ENCODE measurements at regions not wholly inside any gene's neighbourhood (a gene's known extent, or its start where the extent isn't known, plus 50 kb on each side); places are given as distances from the start of the nearest gene placed in this dataset.
A peak's percentile ranks its signal among the peaks of the same experiment; 100 is the strongest.

DNA sequence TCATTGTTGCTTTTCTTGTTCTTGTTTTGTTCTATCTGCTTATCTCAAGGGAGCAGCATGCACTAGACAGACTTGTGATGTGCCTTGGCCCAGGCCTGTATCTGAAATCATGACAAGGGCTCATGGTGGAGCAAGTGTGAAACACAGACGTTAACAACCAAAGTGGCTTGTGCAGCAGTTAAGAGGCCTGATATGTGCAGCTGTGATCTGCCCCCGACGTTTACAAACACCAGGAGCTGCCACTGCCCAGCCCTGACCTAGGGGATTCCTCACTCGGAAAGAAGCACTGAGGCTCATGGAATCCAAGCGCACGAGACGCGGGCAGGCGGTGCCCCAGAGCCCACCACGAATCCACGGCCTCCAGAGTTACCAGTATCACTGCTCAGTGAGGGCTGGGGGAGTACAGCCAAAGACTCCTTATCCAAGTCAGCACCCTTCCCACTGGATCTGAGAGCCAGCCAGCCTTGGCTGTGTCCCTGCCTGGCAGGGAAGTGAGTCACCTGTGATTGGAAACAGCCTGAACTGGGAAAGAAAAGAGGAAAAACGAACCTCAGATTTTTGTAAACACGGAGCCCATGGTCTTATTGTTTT lies 62.3 kb upstream of the SNTG2 start:
- TF ChIP-seq, protein P1, sequence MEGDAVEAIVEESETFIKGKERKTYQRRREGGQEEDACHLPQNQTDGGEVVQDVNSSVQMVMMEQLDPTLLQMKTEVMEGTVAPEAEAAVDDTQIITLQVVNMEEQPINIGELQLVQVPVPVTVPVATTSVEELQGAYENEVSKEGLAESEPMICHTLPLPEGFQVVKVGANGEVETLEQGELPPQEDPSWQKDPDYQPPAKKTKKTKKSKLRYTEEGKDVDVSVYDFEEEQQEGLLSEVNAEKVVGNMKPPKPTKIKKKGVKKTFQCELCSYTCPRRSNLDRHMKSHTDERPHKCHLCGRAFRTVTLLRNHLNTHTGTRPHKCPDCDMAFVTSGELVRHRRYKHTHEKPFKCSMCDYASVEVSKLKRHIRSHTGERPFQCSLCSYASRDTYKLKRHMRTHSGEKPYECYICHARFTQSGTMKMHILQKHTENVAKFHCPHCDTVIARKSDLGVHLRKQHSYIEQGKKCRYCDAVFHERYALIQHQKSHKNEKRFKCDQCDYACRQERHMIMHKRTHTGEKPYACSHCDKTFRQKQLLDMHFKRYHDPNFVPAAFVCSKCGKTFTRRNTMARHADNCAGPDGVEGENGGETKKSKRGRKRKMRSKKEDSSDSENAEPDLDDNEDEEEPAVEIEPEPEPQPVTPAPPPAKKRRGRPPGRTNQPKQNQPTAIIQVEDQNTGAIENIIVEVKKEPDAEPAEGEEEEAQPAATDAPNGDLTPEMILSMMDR (conservative IDR thresholded peaks at IDR 0.05) = no peak
- DNase-seq = peak; percentile 45
- H3K4me3 Mint-ChIP-seq = no peak overlapping the region
- no peak overlapping the region for H3K27ac Mint-ChIP-seq
- no peaks in the 10 kb centered on the region for H3K36me3 Mint-ChIP-seq (ENCODE audit: low read depth)
- Histone ChIP-seq H3K27ac (ENCODE audit: low read depth, low read length) (no peak overlapping the region), H3K4me1 (ENCODE audit: control insufficient read depth, insufficient read depth, low read length) (no peaks in the 10 kb centered on the region), H3K27me3 (ENCODE audit: control insufficient read depth, insufficient read depth, low read length, poor library complexity, severe bottlenecking) (no peaks in the 10 kb centered on the region), H3K9me3 (ENCODE audit: control insufficient read depth, low read length) (no peaks in the 10 kb centered on the region), H3K4me3 (ENCODE audit: low read length) (no peak overlapping the region), H3K36me3 (ENCODE audit: control insufficient read depth, insufficient read depth, low read length) (no peaks in the 10 kb centered on the region), H3K9ac (ENCODE audit: extremely low read depth, low read length, poor library complexity, severe bottlenecking) (no peak overlapping the region)
- H3K4me1 Mint-ChIP-seq = peaks cover 16% of the 10 kb centered on the region
- peaks cover 7% of the 10 kb centered on the region for H3K27me3 Mint-ChIP-seq (ENCODE audit: insufficient read depth)
- 76 to 77% methylated on average over 12 to 13 of the region's 13 CpGs for WGBS, 2 experiments (ENCODE audit: insufficient coverage in 1 of 2, insufficient read length in 1 of 2)
- H3K9me3 Mint-ChIP-seq = no peaks in the 10 kb centered on the region

- Mint-ChIP-seq H3K4me1 (peaks cover 16% of the 10 kb centered on the region), H3K27me3 (ENCODE audit: insufficient read depth) (peaks cover 8% of the 10 kb centered on the region), H3K9me3 (no peaks in the 10 kb centered on the region), H3K27ac (no peak overlapping the region), H3K36me3 (ENCODE audit: low read depth) (no peaks in the 10 kb centered on the region), H3K4me3 (no peak overlapping the region)
- Histone ChIP-seq H3K27ac (ENCODE audit: low read depth, low read length) (no peak overlapping the region), H3K9me3 (ENCODE audit: control insufficient read depth, low read length) (no peaks in the 10 kb centered on the region), H3K36me3 (ENCODE audit: control insufficient read depth, insufficient read depth, low read length) (no peaks in the 10 kb centered on the region), H3K4me3 (ENCODE audit: low read length) (no peak overlapping the region), H3K27me3 (ENCODE audit: control insufficient read depth, insufficient read depth, low read length, poor library complexity, severe bottlenecking) (no peaks in the 10 kb centered on the region), H3K9ac (ENCODE audit: extremely low read depth, low read length, poor library complexity, severe bottlenecking) (no peak overlapping the region), H3K4me1 (ENCODE audit: control insufficient read depth, insufficient read depth, low read length) (no peaks in the 10 kb centered on the region)
- TF ChIP-seq, protein P1 (conservative IDR thresholded peaks at IDR 0.05) = no peak
- peak; percentile 44 for DNase-seq
- 83 to 90% methylated on average over 3 to 6 of the region's 6 CpGs for WGBS, 2 experiments (ENCODE audit: insufficient coverage in 1 of 2, insufficient read length in 1 of 2)
These were observed 63.0 kb upstream of the SNTG2 start for GRCh38 chr2:887639-888038.

DNA sequence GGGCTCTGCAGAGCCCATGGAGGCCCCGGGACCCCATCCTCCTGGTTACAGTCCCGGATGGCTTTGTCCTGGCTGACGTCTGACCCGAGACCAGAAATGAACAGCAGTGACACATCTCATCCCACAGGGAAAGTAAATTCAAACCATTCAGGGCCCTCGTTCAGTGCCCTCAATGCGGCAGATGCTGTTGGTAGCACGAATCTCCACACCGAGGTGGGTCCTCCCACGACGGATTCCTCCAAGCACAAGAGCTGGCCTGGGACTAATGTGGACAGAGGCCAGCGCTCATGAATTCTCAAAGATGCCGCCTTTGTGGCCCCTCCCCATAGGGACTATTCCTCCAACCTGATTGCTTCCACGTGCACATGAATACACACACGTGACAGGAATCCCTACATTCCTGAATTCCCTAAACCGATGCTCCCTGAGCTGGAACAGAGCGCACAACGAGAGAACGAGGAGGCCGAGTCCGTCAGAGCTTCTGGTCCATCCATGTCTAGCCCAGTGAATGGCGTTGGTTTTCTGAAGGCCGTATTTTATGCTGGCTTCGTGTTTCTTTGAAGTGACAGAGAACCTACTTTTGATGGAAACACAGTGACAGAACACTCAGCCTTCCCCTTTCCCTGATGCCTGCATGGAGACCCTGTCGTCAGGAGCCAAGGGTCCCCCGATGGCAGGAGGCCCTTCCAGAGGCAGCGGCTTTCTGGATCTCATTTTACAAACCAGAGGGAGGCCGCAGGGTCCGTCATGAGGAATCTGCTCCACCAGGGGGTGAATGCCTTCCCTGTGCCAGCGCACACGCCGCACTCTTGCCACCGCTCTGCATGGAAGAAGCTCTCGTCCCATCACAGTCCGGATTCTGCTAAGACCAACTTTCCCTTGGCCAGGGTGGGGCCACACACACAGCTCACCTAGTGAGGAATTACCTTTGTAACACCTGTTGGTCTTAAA lies 64.3 kb upstream of the SNTG2 start:
- H3K4me3 ChIP-seq (ENCODE audit: low read length) = no peak overlapping the region
- peaks cover 16% of the 10 kb centered on the region for H3K4me1 Mint-ChIP-seq
- H3K36me3 Mint-ChIP-seq (ENCODE audit: low read depth) = no peaks in the 10 kb centered on the region
- no peak overlapping the region for H3K4me3 Mint-ChIP-seq
- H3K4me1 ChIP-seq (ENCODE audit: control insufficient read depth, insufficient read depth, low read length) = no peaks in the 10 kb centered on the region
- H3K9me3 Mint-ChIP-seq = no peaks in the 10 kb centered on the region
- H3K9ac ChIP-seq (ENCODE audit: extremely low read depth, low read length, poor library complexity, severe bottlenecking) = no peak overlapping the region
- H3K36me3 ChIP-seq (ENCODE audit: control insufficient read depth, insufficient read depth, low read length) = no peaks in the 10 kb centered on the region
- H3K27ac ChIP-seq (ENCODE audit: low read depth, low read length) = no peak overlapping the region
- TF ChIP-seq, protein P1 (conservative IDR thresholded peaks at IDR 0.05) = peak; percentile 44
- H3K27me3 Mint-ChIP-seq (ENCODE audit: insufficient read depth) = peaks cover 8% of the 10 kb centered on the region
- H3K27me3 ChIP-seq (ENCODE audit: control insufficient read depth, insufficient read depth, low read length, poor library complexity, severe bottlenecking) = no peaks in the 10 kb centered on the region
- 92 to 97% methylated on average over 31 to 34 of the region's 34 CpGs for WGBS, 2 experiments (ENCODE audit: insufficient coverage in 1 of 2, insufficient read length in 1 of 2)
- no peaks in the 10 kb centered on the region for H3K9me3 ChIP-seq (ENCODE audit: control insufficient read depth, low read length)
- H3K27ac Mint-ChIP-seq = no peak overlapping the region
- peak; percentile 52 for DNase-seq

Data from endodermal cell (in vitro differentiated cells).